Fibroblast of pulmonary artery (primary cell): ENCODE measurements at regions not wholly inside any gene's neighbourhood (a gene's known extent, or its start where the extent isn't known, plus 50 kb on each side); places are given as distances from the start of the nearest gene placed in this dataset.

ENCODE experiments used
- DNase-seq: peaks from one replicate; pipeline ENCODE4 v3.0.0-alpha.2; 2010; ENCODE audit warnings: low read depth
- H3K4me3 ChIP-seq: replicated peaks from 2 replicates; pipeline ENCODE4 v1.5.1; 2011; ENCODE audit warnings: low read depth, mild to moderate bottlenecking, control low read depth, low read length, moderate library complexity
- TF ChIP-seq, protein P1 (sequence below): IDR thresholded peaks from 2 replicates; pipeline ENCODE4 v1.5.1; 2011; ENCODE audit warnings: mild to moderate bottlenecking, control low read depth, low read length, inconsistent platforms; ENCODE audit errors: missing control alignments

DNA sequence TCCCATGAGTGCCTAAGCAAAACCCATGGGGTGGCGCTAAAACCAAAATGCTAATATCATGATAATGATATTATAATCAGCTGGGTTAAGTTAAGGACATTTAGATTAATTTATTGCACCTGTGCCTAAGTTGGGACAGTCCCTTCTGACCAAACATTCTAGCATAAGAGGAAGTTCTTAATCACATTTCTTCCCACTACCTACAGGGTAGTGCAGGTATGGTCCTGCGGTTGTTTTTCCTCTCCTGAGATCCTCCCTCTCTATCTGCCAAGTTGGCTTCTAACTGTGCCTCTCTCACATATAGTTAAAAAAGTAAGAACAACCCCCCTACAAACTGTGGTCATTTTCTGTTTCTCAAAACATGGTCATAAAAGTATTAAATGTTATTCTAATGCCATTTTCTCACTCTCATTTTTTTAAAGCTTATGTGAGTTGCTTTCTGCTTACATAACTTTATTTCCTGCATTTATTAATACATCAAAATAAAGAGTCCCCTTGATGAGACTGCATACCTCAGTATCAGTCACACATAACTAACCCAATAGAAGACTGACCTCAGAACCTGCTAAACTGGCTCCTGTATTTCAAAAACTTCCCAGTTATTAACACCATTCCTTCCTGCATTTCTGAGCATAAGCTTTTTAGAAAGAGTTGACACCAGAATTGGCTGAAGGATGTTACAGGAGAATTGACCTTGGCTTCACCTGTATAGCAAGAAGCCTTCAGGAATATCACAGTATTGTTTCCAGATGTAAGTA lies 1332.5 kb downstream of the FSTL5 start:
- no peak overlapping the region for H3K4me3 ChIP-seq
- TF ChIP-seq, protein P1, sequence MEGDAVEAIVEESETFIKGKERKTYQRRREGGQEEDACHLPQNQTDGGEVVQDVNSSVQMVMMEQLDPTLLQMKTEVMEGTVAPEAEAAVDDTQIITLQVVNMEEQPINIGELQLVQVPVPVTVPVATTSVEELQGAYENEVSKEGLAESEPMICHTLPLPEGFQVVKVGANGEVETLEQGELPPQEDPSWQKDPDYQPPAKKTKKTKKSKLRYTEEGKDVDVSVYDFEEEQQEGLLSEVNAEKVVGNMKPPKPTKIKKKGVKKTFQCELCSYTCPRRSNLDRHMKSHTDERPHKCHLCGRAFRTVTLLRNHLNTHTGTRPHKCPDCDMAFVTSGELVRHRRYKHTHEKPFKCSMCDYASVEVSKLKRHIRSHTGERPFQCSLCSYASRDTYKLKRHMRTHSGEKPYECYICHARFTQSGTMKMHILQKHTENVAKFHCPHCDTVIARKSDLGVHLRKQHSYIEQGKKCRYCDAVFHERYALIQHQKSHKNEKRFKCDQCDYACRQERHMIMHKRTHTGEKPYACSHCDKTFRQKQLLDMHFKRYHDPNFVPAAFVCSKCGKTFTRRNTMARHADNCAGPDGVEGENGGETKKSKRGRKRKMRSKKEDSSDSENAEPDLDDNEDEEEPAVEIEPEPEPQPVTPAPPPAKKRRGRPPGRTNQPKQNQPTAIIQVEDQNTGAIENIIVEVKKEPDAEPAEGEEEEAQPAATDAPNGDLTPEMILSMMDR, result no peak
- DNase-seq, result no peak

DNA sequence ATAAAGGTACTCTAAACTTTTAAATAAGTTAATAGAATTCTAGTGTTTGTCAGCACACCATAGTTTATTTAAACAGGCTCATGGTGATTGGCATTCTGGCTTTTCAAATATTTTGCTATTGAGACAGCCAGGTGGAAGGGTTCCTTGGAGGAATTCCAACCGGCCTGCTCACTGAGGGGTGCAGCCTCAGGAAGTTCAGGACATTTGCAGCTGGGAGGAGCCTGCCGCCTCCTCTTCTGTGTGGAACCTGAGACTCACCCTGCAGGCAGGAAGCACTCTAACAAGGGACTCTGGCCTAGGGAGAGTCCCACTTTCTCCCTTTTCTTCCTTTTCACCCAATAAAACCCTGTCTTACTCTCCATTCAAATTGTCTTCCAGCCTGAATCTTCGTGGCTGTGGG lies 1328.0 kb downstream of the FSTL5 start:
- no peak overlapping the region for H3K4me3 ChIP-seq
- TF ChIP-seq, protein P1, result no peak
- no peak for DNase-seq

DNA sequence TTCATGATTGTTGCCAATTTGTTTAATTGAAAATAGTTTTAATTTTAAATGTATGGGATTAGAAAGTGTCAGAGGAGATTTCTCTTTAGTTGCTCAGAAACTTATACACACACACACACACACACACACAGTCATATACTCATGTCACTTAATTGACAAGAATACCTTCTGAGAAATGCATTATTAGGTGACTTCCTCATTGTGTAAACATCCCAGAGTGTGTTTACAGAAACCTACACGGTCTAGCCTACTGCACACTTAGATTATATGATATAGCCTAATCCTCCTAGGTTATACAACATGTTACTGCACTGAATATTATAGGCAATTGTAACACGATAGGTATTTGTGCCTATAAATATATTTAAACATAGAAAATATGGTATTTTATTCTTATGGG lies 1327.4 kb downstream of the FSTL5 start:
- no peak for DNase-seq
- H3K4me3 ChIP-seq, result no peak overlapping the region
- TF ChIP-seq, protein P1, result no peak

- no peak overlapping the region for H3K4me3 ChIP-seq
- no peak for DNase-seq
- TF ChIP-seq, protein P1, result no peak
Measured at GRCh38 chr4:160846121-160846520, 1317.7 kb downstream of the FSTL5 start.

- no peak for DNase-seq
- TF ChIP-seq, protein P1, result no peak
- H3K4me3 ChIP-seq, result no peak overlapping the region
Measured at GRCh38 chr4:160847228-160847627, 1316.6 kb downstream of the FSTL5 start.

- DNase-seq, result no peak
- no peak overlapping the region for H3K4me3 ChIP-seq
- TF ChIP-seq, protein P1, result no peak
Measured at GRCh38 chr4:160848489-160848888, 1315.3 kb downstream of the FSTL5 start.
